Endothelial cell (in vitro differentiated cells): ENCODE measurements at regions not wholly inside any gene's neighbourhood (a gene's known extent, or its start where the extent isn't known, plus 50 kb on each side); places are given as distances from the start of the nearest gene placed in this dataset.
A peak's percentile ranks its signal among the peaks of the same experiment; 100 is the strongest.
"Not testable (repeated sequence)": the region's sequence is repeated elsewhere in the genome, so short reads cannot be mapped to it uniquely, and the experiment has no call there.

ENCODE experiments used
- DNase-seq: peaks from one replicate; pipeline ENCODE4 v3.0.0; 2021; ENCODE audit warnings: low spot score
- H3K27ac Mint-ChIP-seq: one replicate; pipeline ENCODE4 v1.8.0; 2021; ENCODE audit warnings: mixed read lengths, inconsistent platforms; ENCODE audit not compliant: unreplicated experiment
- H3K27me3 Mint-ChIP-seq: one replicate; pipeline ENCODE4 v1.8.0; 2021; ENCODE audit warnings: mild to moderate bottlenecking, moderate library complexity, mixed read lengths, inconsistent platforms; ENCODE audit not compliant: unreplicated experiment
- H3K36me3 Mint-ChIP-seq: one replicate; pipeline ENCODE4 v1.8.0; 2021; ENCODE audit warnings: mild to moderate bottlenecking, low read depth, mixed read lengths, inconsistent platforms; ENCODE audit not compliant: unreplicated experiment
- H3K4me1 Mint-ChIP-seq: one replicate; pipeline ENCODE4 v1.8.0; 2021; ENCODE audit warnings: mild to moderate bottlenecking, mixed read lengths, inconsistent platforms; ENCODE audit not compliant: unreplicated experiment
- H3K4me3 Mint-ChIP-seq: one replicate; pipeline ENCODE4 v1.8.0; 2021; ENCODE audit warnings: mild to moderate bottlenecking, mixed read lengths, inconsistent platforms; ENCODE audit not compliant: unreplicated experiment
- H3K9me3 Mint-ChIP-seq: one replicate; pipeline ENCODE4 v1.8.0; 2021; ENCODE audit warnings: mixed read lengths, inconsistent platforms; ENCODE audit not compliant: unreplicated experiment
- CTCF ChIP-seq: fragments of 200-600 bp; sonication (generic); IDR thresholded peaks from one replicate; pipeline ENCODE4 v1.5.0; 2021; ENCODE audit warnings: antibody characterized with exemption; ENCODE audit not compliant: unreplicated experiment

- H3K36me3 Mint-ChIP-seq = no peaks in the 10 kb centered on the region
- TF ChIP-seq CTCF = no peak
- no peak for DNase-seq
- H3K9me3 Mint-ChIP-seq = no peaks in the 10 kb centered on the region
- no peaks in the 10 kb centered on the region for H3K4me1 Mint-ChIP-seq
- no peak overlapping the region for H3K4me3 Mint-ChIP-seq
- no peak overlapping the region for H3K27ac Mint-ChIP-seq
- H3K27me3 Mint-ChIP-seq = no peaks in the 10 kb centered on the region
These were observed 95.6 kb downstream of the RGS2 start for GRCh38 chr1:192904438-192904895.

DNA sequence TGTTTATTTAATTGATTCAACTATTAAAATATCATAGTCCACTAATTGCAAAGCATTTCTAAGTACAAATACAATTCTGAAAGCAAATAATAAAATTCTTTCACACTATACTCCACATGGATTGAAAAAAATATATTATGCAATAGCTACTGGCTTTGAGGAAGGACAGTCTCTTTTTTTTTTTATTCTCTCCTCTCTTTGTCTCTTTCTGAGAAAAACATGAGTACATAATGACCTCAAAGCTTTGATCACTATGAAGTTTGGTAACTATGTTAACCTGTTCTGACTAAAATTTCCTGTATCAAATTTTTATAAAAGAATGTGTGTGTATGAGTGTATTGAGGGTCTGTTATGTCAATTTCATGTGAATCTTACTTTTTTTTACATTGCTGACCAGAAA, 96.2 kb downstream of the RGS2 start:
- Mint-ChIP-seq H3K4me3 (no peak overlapping the region), H3K9me3 (no peaks in the 10 kb centered on the region), H3K4me1 (no peaks in the 10 kb centered on the region), H3K27me3 (no peaks in the 10 kb centered on the region), H3K36me3 (no peaks in the 10 kb centered on the region), H3K27ac (no peak overlapping the region)
- no peak for DNase-seq
- TF ChIP-seq CTCF = no peak

GRCh38 chr1:192906334-192906733, 97.5 kb downstream of the RGS2 start:
- Mint-ChIP-seq H3K4me3 (no peak overlapping the region), H3K27me3 (no peaks in the 10 kb centered on the region), H3K36me3 (no peaks in the 10 kb centered on the region), H3K9me3 (no peaks in the 10 kb centered on the region), H3K27ac (no peak overlapping the region), H3K4me1 (no peaks in the 10 kb centered on the region)
- no peak for DNase-seq
- no peak for TF ChIP-seq CTCF

- Mint-ChIP-seq H3K9me3 (peaks cover 5% of the 10 kb centered on the region), H3K4me1 (no peaks in the 10 kb centered on the region), H3K36me3 (peaks cover 4% of the 10 kb centered on the region), H3K4me3 (no peak overlapping the region), H3K27ac (no peak overlapping the region), H3K27me3 (peaks cover 1% of the 10 kb centered on the region)
- no peak for DNase-seq
- no peak for TF ChIP-seq CTCF
These were observed 98.9 kb downstream of the RGS2 start for GRCh38 chr1:192907545-192908243.

- H3K27ac Mint-ChIP-seq, H3K27me3 Mint-ChIP-seq, DNase-seq, H3K9me3 Mint-ChIP-seq, H3K4me1 Mint-ChIP-seq, H3K36me3 Mint-ChIP-seq: not testable (repeated sequence)
- H3K4me3 Mint-ChIP-seq = peak overlapping the region; percentile 49
These were observed 103.2 kb downstream of the RGS2 start for GRCh38 chr1:192911896-192912656.
